Suprapubic skin (tissue), 4 donors: ENCODE measurements at regions not wholly inside any gene's neighbourhood (a gene's known extent, or its start where the extent isn't known, plus 50 kb on each side); places are given as distances from the start of the nearest gene placed in this dataset.
A peak's percentile ranks its signal among the peaks of the same experiment; 100 is the strongest.
"Not testable (repeated sequence)": the region's sequence is repeated elsewhere in the genome, so short reads cannot be mapped to it uniquely, and the experiment has no call there.

Source experiments
- DNase-seq, 2 donors: peaks; one replicate each; pipeline ENCODE4 v3.0.0-alpha.2; 2019; ENCODE audit warnings: low spot score in 2 of 2
- H3K27ac ChIP-seq: fragments of 200-600 bp; sonication (generic); one replicate; pipeline ENCODE4 v1.5.1; 2019
- H3K27me3 ChIP-seq: fragments of 200-600 bp; sonication (generic); one replicate; pipeline ENCODE4 v1.5.1; 2019
- H3K36me3 ChIP-seq: fragments of 200-600 bp; sonication (generic); one replicate; pipeline ENCODE4 v1.5.1; 2019
- H3K4me1 ChIP-seq: fragments of 200-600 bp; sonication (generic); one replicate; pipeline ENCODE4 v1.5.1; 2019
- H3K4me3 ChIP-seq: fragments of 200-600 bp; sonication (generic); one replicate; pipeline ENCODE4 v1.5.1; 2019; ENCODE audit warnings: mild to moderate bottlenecking
- H3K9me3 ChIP-seq: fragments of 200-600 bp; sonication (generic); one replicate; pipeline ENCODE4 v1.5.1; 2019
- EP300 ChIP-seq: sonication (generic); formaldehyde crosslinking; IDR thresholded peaks from one replicate; pipeline ENCODE4 v1.6.1; 2017; ENCODE audit warnings: antibody characterized with exemption
- POLR2A ChIP-seq, 2 donors: fragments of 450-650 bp; IDR thresholded peaks; one replicate each; pipeline ENCODE4 v1.6.1; 2017; ENCODE audit warnings: antibody characterized with exemption in 2 of 2, mild to moderate bottlenecking in 2 of 2, moderate library complexity in 2 of 2
- POLR2AphosphoS5 ChIP-seq, 3 donors: sonication (generic); formaldehyde crosslinking; IDR thresholded peaks; one replicate each; pipeline ENCODE4 v1.6.1; 2017; ENCODE audit warnings: antibody characterized with exemption in 3 of 3
- WGBS: methylation state at CpG from one replicate; pipeline ENCODE4 v1.1.5; 2018; 5-methylcytosine and 5-hydroxymethylcytosine counted together
- TF ChIP-seq, protein P1 (sequence below), 2 donors: fragments of 200-600 bp in 1 of 2; fragments of 450-650 bp in 1 of 2; sonication (generic) in 1 of 2; IDR thresholded peaks; one replicate each; pipeline ENCODE4 v1.5.1; 2016 to 2019; ENCODE audit warnings: antibody characterized with exemption in 2 of 2, mild to moderate bottlenecking in 1 of 2, moderate library complexity in 1 of 2

- not testable (repeated sequence) for H3K4me3 ChIP-seq, H3K27me3 ChIP-seq, H3K36me3 ChIP-seq, H3K27ac ChIP-seq, H3K9me3 ChIP-seq, DNase-seq, H3K4me1 ChIP-seq
- 87% methylated on average over 6 of the region's 7 CpGs for WGBS
Measured at GRCh38 chr1:207196135-207196534, 92.1 kb downstream of the C4BPA start.

GRCh38 chr1:207201534-207201933 lies 97.5 kb downstream of the C4BPA start:
- not testable (repeated sequence) for DNase-seq, H3K9me3 ChIP-seq, H3K4me3 ChIP-seq, H3K4me1 ChIP-seq, H3K27ac ChIP-seq, H3K36me3 ChIP-seq, H3K27me3 ChIP-seq
- WGBS, result 90% methylated on average over 3 of the region's 3 CpGs

- TF ChIP-seq POLR2A (IDR thresholded peaks at IDR 0.05) (no peak), POLR2AphosphoS5 (IDR thresholded peaks at IDR 0.05) (no peak), EP300 (no peak)
- TF ChIP-seq, protein P1, sequence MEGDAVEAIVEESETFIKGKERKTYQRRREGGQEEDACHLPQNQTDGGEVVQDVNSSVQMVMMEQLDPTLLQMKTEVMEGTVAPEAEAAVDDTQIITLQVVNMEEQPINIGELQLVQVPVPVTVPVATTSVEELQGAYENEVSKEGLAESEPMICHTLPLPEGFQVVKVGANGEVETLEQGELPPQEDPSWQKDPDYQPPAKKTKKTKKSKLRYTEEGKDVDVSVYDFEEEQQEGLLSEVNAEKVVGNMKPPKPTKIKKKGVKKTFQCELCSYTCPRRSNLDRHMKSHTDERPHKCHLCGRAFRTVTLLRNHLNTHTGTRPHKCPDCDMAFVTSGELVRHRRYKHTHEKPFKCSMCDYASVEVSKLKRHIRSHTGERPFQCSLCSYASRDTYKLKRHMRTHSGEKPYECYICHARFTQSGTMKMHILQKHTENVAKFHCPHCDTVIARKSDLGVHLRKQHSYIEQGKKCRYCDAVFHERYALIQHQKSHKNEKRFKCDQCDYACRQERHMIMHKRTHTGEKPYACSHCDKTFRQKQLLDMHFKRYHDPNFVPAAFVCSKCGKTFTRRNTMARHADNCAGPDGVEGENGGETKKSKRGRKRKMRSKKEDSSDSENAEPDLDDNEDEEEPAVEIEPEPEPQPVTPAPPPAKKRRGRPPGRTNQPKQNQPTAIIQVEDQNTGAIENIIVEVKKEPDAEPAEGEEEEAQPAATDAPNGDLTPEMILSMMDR (IDR thresholded peaks at IDR 0.05), result no peak
- no peaks in the 10 kb centered on the region for H3K9me3 ChIP-seq
- WGBS, result 73% methylated on average over 3 of the region's 3 CpGs
Measured at GRCh38 chr1:207202480-207202879, 98.4 kb downstream of the C4BPA start.

DNA sequence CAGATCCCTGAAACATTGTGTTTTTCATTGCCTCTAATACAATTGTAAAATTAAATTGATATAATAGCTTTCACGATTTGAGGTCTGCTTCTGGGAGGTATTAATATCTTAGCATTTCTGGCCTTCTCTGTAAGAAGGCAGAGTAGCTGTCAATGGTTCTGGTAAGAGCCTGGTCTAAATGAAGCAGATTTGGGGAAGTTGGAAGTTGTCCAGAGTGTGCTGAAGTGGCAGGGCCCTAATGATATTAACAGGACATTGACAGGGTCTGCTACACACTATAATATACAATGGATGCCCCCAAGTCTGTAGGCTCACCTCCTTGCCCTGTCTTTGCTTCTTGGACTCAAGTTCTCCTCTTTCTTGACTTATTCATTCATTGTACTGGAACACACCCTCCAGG lies 99.5 kb downstream of the C4BPA start:
- Histone ChIP-seq H3K36me3 (no peaks in the 10 kb centered on the region), H3K4me3 (no peak overlapping the region), H3K27me3 (no peaks in the 10 kb centered on the region), H3K27ac (no peak overlapping the region), H3K4me1 (no peaks in the 10 kb centered on the region), H3K9me3 (no peaks in the 10 kb centered on the region)
- WGBS, result 87% methylated on average over 1 of the region's 1 CpG
- TF ChIP-seq EP300, result no peak
- DNase-seq, result no peak

More at GRCh38 chr1:207202480-207202879, 98.4 kb downstream of the C4BPA start:
- no peaks in the 10 kb centered on the region for H3K4me1 ChIP-seq
- no peaks in the 10 kb centered on the region for H3K36me3 ChIP-seq
- no peaks in the 10 kb centered on the region for H3K27me3 ChIP-seq
- DNase-seq, result no peak
- H3K27ac ChIP-seq, result no peak overlapping the region
- H3K4me3 ChIP-seq, result no peak overlapping the region

DNA sequence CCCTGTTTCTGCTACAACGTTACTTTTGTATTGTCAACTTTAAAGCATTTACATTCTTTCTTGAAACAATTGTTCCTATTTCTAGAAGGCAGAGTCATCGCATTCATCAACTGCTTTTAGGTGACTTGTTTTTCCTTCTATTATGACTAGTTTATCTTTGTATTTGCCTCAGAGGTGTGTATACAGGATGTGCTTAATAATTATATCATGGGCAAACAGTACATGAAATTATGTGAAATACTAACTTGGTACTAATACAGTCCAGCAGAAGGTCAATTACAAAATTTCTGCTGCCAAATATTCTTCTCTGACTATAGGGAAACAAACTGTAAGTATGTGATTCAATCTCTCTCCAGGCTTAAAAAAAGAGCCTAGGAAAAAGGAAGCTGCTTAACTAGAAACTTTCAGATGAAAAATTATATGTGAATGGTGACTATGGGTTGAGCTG lies 101.6 kb downstream of the C4BPA start:
- WGBS, result 37% methylated on average over 2 of the region's 2 CpGs
- Histone ChIP-seq H3K27ac (peak overlapping the region; percentile 58), H3K9me3 (no peaks in the 10 kb centered on the region), H3K4me3 (no peak overlapping the region), H3K36me3 (no peaks in the 10 kb centered on the region), H3K4me1 (no peaks in the 10 kb centered on the region), H3K27me3 (no peaks in the 10 kb centered on the region)
- DNase-seq, result no peak
- TF ChIP-seq, protein P1 (IDR thresholded peaks at IDR 0.05), result no peak
- TF ChIP-seq POLR2A (IDR thresholded peaks at IDR 0.05) (no peak), EP300 (no peak), POLR2AphosphoS5 (IDR thresholded peaks at IDR 0.05) (no peak)

DNA sequence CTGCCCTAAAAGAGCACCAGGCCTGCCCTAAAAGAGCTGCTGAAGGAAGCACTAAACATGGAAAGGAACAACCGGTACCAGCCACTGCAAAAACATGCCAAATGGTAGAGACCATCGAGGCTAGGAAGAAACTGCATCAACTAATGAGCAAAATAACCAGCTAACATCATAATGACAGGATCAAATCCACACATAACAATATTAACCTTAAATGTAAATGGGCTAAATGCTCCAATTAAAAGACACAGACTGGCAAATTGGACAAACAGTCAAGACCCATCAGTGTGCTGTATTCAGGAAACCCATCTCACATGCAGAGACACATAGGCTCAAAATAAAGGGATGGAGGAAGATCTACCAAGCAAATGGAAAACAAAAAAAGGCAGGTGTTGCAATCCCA lies 104.7 kb downstream of the C4BPA start:
- not testable (repeated sequence) for H3K36me3 ChIP-seq, DNase-seq, H3K4me3 ChIP-seq, H3K27me3 ChIP-seq, H3K4me1 ChIP-seq, H3K9me3 ChIP-seq, H3K27ac ChIP-seq
- 93% methylated on average over 2 of the region's 2 CpGs for WGBS

DNA sequence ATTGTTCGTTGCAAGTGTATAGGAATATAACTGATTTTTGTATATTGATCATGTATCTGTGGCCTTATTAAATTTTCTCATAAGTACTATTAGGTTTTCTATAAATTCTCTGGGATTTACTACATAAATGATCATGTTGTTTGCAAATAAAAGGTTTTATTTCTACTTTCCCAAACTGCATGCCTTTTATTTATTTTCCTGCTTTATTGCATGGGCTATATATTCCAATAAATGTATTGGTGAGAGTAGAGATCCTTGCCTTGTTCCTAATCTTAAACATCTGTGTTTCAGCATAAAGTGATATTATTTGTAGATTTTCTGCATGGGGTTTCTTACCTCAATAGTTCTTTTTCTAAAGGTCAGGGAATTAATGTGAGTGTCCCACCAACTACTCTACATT lies 107.0 kb upstream of the CD55 start:
- H3K27me3 ChIP-seq, result no peaks in the 10 kb centered on the region
- H3K36me3 ChIP-seq, result no peaks in the 10 kb centered on the region
- DNase-seq, result no peak
- no peak overlapping the region for H3K4me3 ChIP-seq
- peaks cover 15% of the 10 kb centered on the region for H3K4me1 ChIP-seq
- WGBS, result 100% methylated on average over 1 of the region's 1 CpG
- no peaks in the 10 kb centered on the region for H3K9me3 ChIP-seq
- TF ChIP-seq POLR2AphosphoS5 (IDR thresholded peaks at IDR 0.05) (no peak), POLR2A (IDR thresholded peaks at IDR 0.05) (no peak), EP300 (no peak)
- TF ChIP-seq, protein P1 (IDR thresholded peaks at IDR 0.05), result no peak
- H3K27ac ChIP-seq, result no peak overlapping the region
